ENCODE measurements at regions not wholly inside any gene's neighbourhood (a gene's known extent, or its start where the extent isn't known, plus 50 kb on each side); places are given as distances from the start of the nearest gene placed in this dataset.

GRCh38 chr10:28160866-28161405, 141.9 kb downstream of the MPP7 start:
- TF ChIP-seq EZH2 (optimal IDR thresholded peaks at IDR 0.05; ENCODE audit: low read depth, low read length) (no peak), CTCF (IDR thresholded peaks at IDR 0.05; ENCODE audit: low read length) (no peak)

All from MM.1S (cell line).